HTR-8/SVneo (cell line): ENCODE measurements at regions not wholly inside any gene's neighbourhood (a gene's known extent, or its start where the extent isn't known, plus 50 kb on each side); places are given as distances from the start of the nearest gene placed in this dataset.

Source experiments
- DNase-seq: peaks from one replicate; pipeline ENCODE4 v3.0.0; 2011; ENCODE audit warnings: low spot score, mixed read lengths; ENCODE audit not compliant: insufficient read length
- FAIRE-seq: peaks from 2 replicates; lab custom pipeline; 2011; peaks lifted over from hg19 to GRCh38; lab: Jason Lieb, UNC

- FAIRE-seq, result no peak
These were observed 376.5 kb upstream of the ZNF717 start for GRCh38 chr3:76161856-76162255.

DNA sequence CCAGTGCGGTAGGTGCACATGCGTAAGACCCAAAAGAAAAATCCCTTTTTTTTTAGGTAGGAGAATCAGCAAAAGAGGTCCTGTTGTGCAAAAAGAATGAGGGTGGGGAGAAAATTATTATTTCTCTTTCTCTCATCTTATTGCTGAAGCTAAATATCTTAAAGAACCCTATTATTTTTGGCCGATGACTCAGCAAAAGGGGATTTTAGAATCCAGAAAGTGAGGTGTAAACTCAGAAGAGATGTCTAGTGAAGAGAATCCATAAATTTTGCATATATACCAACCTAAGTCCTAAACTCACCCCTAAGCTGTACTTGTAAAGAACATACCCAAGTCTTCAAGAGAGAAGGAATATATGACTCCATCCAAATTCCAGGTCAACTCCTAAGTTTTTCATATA, 386.3 kb upstream of the ZNF717 start:
- DNase-seq, result no peak
- FAIRE-seq, result no peak

More at GRCh38 chr3:76161856-76162255, 376.5 kb upstream of the ZNF717 start:
- no peak for DNase-seq

DNA sequence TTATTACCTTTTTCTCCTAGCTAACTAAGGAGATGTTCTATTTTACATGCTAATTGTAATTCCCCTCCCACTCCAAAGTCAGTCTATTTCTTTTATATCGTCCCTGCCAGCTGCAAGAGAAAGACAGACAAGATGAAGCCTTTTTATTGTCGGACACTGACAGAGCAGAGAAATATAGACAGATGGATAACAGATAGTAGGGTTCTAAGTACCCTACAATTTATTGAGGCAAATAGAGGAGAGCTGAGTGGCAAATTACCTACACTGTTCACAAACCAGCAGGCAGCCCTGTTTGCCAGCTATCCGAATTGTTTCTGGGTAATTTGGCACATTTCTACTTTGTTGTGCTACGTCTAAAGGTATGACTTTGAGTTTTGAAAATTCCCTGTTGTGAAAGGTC, 392.3 kb upstream of the ZNF717 start:
- DNase-seq, result no peak
- FAIRE-seq, result no peak

GRCh38 chr3:76178412-76178811, 393.1 kb upstream of the ZNF717 start:
- no peak for DNase-seq
- no peak for FAIRE-seq

GRCh38 chr3:76181213-76181612, 395.9 kb upstream of the ZNF717 start:
- no peak for DNase-seq
- FAIRE-seq, result no peak

GRCh38 chr3:76198086-76198485, 412.7 kb upstream of the ZNF717 start:
- FAIRE-seq, result no peak

DNA sequence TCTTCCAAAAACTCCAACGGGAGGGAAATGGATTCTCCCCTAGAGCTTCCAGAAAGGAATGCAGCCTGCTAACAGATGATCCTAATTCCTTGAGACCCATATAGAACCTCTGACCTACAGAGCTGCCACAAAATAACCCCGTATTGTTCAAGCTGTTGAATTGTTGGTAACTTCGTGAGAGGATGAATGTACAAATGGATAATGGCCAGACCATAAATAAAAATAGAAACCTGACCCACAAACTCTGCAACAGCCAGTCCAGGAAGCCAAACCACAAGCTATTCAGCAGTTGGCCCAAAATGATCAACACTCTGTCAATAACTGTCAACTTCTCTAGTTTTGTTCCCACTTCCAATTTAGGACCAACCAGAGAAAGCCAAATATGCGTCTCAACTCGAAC, 414.0 kb upstream of the ZNF717 start:
- FAIRE-seq (no peak), DNase-seq (no peak)

More at GRCh38 chr3:76198086-76198485, 412.7 kb upstream of the ZNF717 start:
- DNase-seq, result no peak

- FAIRE-seq, result no peak
- peak; percentile 5 for DNase-seq
These were observed 418.2 kb upstream of the ZNF717 start for GRCh38 chr3:76203578-76203977.

- DNase-seq (no peak), FAIRE-seq (no peak)
These were observed 421.0 kb upstream of the ZNF717 start for GRCh38 chr3:76206346-76206745.

GRCh38 chr3:76212679-76213078, 427.3 kb upstream of the ZNF717 start:
- DNase-seq (no peak), FAIRE-seq (no peak)

DNA sequence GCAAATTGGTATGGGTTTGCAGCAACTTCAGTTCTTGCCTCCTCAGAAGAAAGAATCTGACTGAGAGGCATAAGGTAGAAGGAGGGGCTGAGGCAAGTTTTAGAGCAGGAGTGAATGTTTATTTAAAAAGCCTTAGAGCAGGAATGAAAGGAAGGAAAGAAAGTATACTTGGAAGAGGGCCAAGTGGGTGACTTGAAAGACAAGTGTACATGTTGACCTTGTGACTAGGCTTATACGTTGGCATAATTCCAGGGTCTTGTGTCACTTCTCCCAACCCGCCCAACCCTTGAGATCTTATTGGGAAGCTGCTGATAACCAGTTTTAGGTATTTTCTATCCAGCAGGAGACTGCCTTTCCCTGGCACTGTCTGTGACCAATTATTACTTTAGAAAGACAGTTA, 436.9 kb upstream of the ZNF717 start:
- DNase-seq (no peak), FAIRE-seq (no peak)

- FAIRE-seq (no peak), DNase-seq (no peak)
These were observed 445.9 kb upstream of the ZNF717 start for GRCh38 chr3:76231258-76231657.

GRCh38 chr3:76242886-76243753, 457.8 kb upstream of the ZNF717 start:
- DNase-seq, result no peak
- FAIRE-seq, result no peak

- FAIRE-seq (no peak), DNase-seq (no peak)
These were observed 459.7 kb upstream of the ZNF717 start for GRCh38 chr3:76245073-76245472.

DNA sequence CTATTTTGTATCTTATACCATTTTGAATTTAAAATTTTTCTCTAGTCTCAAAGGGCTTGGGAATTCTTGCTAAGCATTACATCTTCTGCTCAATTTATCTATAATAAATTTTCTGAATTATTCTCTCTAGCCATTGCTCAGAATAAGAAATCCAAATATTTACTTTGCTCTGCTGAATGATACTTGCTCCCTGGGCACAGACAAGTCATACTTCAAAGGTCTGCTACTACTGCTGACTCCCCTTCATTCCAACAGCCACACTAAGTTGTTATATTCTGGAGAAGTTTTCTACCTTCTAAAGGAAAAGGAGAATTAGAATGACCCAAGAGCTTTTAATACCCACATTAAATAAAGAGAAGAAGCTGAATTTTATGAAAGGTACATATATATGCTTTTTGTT, 460.3 kb upstream of the ZNF717 start:
- DNase-seq (no peak), FAIRE-seq (no peak)

DNA sequence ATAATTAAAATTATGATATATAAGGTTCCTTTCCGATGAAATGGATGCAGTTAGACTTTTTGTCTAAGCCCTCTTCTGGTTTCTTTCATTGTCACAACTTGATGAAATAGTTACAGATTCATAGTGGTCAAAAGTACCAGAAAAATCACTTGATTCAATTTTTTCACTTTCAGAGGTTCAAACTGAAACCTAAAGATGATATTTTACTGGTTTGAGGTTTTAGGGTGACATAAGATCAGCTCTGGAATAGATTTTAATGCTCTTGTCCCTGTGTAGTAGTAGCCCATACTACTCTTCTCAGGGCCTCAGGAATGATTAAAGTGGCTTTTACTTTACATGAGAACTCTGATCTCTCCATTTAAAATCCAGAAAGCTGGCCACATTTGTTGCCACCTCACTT, 479.1 kb upstream of the ZNF717 start:
- FAIRE-seq (no peak), DNase-seq (no peak)

GRCh38 chr3:76264911-76265310, 479.6 kb upstream of the ZNF717 start:
- FAIRE-seq, result no peak

GRCh38 chr3:76266511-76266910, 481.2 kb upstream of the ZNF717 start:
- no peak for DNase-seq

More at GRCh38 chr3:76264911-76265310, 479.6 kb upstream of the ZNF717 start:
- DNase-seq, result no peak

DNA sequence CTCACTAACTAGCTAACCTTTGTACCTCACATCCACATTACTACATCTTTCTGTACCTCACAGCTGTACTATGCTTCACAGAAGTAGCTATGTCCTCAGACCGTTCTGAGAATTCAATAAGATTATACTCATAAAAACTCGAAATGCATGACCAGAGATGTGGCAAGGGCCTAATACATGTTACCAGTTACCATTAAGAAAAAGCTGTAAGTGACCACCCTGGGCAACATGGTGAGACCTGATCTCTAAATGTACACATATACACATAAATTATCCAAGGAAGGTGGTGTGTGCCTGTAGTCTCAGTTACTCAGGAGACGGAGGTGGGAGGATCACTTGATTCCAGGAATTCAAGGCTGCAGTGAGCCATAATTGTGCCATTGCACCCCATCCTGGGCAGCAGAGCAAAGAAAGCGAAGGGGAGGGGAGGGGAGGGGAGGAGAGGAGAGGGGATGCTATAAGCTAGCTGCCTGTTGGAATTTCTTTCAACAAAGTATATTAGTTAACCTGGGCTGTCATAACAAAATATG, 482.6 kb upstream of the ZNF717 start:
- FAIRE-seq (no peak), DNase-seq (no peak)

More at GRCh38 chr3:76266511-76266910, 481.2 kb upstream of the ZNF717 start:
- no peak for FAIRE-seq

DNA sequence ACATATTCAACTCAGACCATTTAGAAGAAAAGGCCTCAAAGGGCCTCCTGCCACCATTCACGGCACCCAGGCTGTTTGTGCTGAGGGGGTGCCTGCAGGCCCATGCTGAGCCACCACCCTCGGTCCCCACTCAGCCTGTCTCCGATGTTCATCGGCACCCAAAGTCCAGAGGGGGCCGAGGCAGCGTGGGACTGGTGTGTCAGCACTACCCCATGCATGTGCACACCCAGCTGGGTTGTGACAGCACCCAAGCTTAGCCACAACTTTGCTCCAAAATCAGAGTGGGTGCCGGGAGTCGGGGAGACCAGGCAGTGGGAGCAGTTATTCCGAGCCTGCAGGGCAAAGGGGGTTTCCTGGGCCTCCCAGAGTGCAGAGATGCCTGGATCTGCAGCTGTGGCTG, 508.5 kb upstream of the ZNF717 start:
- DNase-seq (no peak), FAIRE-seq (no peak)

- FAIRE-seq (no peak), DNase-seq (no peak)
These were observed 515.4 kb upstream of the ZNF717 start for GRCh38 chr3:76300746-76301145.

GRCh38 chr3:76307556-76307955, 522.2 kb upstream of the ZNF717 start:
- FAIRE-seq (no peak), DNase-seq (no peak)
